Liver (tissue), 3 donors: ENCODE measurements at regions not wholly inside any gene's neighbourhood (a gene's known extent, or its start where the extent isn't known, plus 50 kb on each side); places are given as distances from the start of the nearest gene placed in this dataset.

ENCODE experiments used
- GABPA ChIP-seq, 2 donors: IDR thresholded peaks in 1 of 2; conservative IDR thresholded peaks in 1 of 2; 2 replicates each; pipeline ENCODE4 v1.6.1; 2016; ENCODE audit warnings: antibody characterized with exemption in 2 of 2, mild to moderate bottlenecking in 1 of 2, moderate library complexity in 1 of 2
- JUND ChIP-seq, 2 donors: IDR thresholded peaks; 2 replicates each; pipeline ENCODE4 v1.6.1; 2016; ENCODE audit warnings: antibody characterized with exemption in 2 of 2
- RAD21 ChIP-seq, 2 donors: IDR thresholded peaks; 2 replicates each; pipeline ENCODE4 v1.6.1; 2016; ENCODE audit warnings: antibody characterized with exemption in 2 of 2, mild to moderate bottlenecking in 2 of 2
- YY1 ChIP-seq: IDR thresholded peaks from 2 replicates; pipeline ENCODE4 v1.6.1; 2016; ENCODE audit warnings: antibody characterized with exemption, mild to moderate bottlenecking
- TF ChIP-seq, protein P1 (sequence below): fragments of 150-350 bp; IDR thresholded peaks from 2 replicates; pipeline ENCODE4 v1.5.1; 2017; ENCODE audit warnings: improper control_type of control experiment, low read depth, low read length; ENCODE audit not compliant: missing input control
- donor health status: healthy.
- donor health status: healthy.

DNA sequence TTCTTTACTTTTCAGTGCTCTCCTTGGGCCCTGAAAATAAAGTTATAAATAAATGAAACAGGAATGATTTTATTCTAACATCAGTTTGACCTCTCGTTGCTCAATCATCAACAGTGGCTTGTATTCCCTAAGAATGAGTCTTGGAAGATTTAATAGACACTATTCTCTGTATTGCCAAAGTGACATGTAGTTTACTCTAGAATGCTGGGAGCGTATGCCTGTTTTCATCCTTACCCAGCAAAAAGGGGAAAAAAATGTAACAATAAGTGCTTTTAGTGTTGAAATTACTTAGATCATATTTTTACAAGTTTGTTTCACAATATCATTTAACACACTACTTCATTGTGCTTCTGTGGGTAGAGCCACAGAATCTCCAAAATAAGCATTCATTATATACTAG, 240.6 kb upstream of the CWC22 start:
- TF ChIP-seq, protein P1, sequence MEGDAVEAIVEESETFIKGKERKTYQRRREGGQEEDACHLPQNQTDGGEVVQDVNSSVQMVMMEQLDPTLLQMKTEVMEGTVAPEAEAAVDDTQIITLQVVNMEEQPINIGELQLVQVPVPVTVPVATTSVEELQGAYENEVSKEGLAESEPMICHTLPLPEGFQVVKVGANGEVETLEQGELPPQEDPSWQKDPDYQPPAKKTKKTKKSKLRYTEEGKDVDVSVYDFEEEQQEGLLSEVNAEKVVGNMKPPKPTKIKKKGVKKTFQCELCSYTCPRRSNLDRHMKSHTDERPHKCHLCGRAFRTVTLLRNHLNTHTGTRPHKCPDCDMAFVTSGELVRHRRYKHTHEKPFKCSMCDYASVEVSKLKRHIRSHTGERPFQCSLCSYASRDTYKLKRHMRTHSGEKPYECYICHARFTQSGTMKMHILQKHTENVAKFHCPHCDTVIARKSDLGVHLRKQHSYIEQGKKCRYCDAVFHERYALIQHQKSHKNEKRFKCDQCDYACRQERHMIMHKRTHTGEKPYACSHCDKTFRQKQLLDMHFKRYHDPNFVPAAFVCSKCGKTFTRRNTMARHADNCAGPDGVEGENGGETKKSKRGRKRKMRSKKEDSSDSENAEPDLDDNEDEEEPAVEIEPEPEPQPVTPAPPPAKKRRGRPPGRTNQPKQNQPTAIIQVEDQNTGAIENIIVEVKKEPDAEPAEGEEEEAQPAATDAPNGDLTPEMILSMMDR = no peak
- TF ChIP-seq JUND (IDR thresholded peaks at IDR 0.05) = no peak
- TF ChIP-seq YY1 = no peak
- TF ChIP-seq RAD21 (IDR thresholded peaks at IDR 0.05) = no peak
- no peak for TF ChIP-seq GABPA (IDR thresholded peaks at IDR 0.05 in 1 of 2, conservative IDR thresholded peaks at IDR 0.05 in 1 of 2)
